NCI-H748 treated with DMSO at 0.1 percent for 48 hours (cell line): ENCODE measurements at regions not wholly inside any gene's neighbourhood (a gene's known extent, or its start where the extent isn't known, plus 50 kb on each side); places are given as distances from the start of the nearest gene placed in this dataset.

ENCODE experiments used
- DNase-seq: peaks from one replicate; lab custom pipeline; 2025; lab: John Stamatoyannopoulos, UW

DNA sequence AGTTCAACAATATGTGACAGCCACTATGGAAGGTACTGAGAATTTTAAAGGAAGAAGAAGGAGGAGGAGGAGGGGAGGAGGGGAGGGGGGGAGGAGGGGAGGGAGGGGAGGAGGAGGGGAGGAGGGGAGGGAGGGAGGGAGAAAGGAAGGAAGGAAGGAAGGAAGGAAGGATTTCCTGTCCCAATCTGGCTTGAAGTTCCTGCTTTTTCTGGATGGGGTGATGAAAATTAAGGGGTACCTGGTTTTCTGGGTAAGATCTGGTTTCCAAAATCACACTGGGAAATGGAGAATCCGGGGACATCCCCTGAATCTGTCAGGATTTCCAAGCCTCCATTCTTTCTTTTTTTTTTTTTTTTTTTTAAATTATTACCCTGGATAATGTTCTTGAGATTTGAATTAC lies 271.8 kb downstream of the MTX2 start:
- no peak for DNase-seq

DNA sequence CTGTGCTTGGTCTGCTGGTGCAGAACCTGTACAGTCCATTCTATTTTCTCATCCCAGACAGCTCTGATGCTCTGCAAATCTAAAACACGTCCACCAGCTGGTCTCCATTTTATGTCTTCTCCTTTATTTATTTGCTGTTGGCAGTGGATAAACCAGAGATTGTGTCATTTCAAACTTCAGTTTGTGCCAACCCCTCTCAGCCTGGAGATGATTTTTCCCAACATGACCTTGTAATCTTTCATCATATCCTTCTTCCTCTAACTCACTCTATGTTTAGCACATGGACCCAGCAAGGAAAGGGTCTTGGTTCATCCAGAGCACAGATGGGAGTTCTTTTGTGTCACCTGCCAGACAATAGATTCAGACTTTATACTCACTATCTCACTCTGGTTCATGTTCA lies 273.2 kb downstream of the MTX2 start:
- no peak for DNase-seq

DNA sequence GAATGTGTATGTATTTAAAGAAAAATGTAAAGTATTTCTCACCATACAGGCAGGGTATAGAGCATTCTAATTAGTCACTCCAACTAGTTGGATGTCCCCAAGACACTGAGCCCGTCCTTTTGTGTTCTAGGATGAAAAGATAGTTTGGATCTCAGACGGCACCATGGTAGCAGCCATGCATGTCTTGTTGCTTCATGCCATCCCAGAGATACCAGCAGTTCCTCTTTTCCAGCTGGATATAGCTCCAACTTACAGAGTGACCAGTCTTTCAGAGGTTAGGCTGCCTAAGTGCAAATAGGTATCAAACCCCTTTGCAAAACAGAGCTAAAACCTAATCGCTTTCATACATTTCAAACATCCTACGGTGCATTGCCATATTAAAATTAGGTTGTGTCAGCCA lies 275.3 kb downstream of the MTX2 start:
- DNase-seq = no peak

DNA sequence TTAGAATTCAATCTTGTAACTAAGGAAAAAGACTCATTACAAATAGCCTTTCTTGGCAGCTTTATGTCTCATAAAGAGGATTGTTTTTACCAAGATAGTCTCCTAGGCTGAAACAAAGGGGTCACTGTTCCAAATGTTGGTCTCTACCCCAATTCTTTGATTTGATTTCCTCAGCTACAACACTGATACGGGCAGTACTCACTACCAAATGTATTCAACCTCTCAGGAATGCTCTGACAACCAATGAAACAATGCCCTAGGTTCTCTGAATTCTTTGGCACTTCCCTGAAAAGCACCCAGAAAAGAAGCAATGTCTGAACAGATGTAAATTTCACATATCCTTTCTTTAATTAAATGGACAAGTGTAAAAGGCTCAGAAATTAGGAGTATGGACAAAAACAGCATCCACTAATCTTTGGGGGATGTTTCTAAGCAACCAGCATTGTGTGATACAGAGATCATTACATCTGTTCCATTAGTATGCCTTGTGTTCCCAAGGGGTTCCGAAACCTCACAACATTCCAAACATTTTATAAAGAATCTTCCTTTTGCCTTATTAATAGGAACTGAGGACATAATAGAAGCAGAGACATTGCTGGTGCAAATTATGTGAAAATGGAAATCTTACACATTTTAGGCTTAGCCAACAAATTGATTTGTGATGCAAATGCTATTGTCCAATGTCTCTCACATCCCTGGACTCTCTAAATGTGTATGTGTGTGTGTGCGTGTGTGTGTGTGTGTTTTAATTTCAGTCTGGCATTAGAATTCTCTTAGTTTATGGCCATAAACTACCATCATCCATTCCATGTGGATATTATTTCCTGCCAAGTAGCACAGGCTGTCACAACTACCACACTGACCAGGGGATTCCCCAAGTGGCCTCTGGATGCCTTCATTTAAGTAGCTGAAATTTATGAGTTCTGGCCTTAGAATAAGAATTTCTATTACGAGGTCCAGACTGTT lies 276.0 kb downstream of the MTX2 start:
- DNase-seq = no peak

DNA sequence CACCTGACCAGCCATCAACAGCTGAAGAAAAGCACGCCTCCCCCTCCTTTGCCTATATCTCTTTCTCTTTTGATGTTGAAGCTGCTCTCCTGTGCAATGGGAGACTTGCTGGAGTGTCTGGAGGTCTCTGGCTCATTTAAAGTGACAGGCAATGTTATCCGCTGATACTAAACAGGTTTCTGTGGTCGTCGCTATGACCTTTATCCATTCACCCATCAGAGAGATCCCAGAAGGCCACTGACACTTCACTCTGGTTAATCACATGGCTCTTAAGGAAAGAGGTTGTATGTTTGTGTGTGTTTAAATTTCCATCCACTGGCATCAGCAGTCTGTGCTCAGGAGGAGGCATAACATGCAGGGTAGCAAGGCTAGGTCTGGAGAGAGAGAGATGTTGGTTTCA lies 277.3 kb downstream of the MTX2 start:
- no peak for DNase-seq

DNA sequence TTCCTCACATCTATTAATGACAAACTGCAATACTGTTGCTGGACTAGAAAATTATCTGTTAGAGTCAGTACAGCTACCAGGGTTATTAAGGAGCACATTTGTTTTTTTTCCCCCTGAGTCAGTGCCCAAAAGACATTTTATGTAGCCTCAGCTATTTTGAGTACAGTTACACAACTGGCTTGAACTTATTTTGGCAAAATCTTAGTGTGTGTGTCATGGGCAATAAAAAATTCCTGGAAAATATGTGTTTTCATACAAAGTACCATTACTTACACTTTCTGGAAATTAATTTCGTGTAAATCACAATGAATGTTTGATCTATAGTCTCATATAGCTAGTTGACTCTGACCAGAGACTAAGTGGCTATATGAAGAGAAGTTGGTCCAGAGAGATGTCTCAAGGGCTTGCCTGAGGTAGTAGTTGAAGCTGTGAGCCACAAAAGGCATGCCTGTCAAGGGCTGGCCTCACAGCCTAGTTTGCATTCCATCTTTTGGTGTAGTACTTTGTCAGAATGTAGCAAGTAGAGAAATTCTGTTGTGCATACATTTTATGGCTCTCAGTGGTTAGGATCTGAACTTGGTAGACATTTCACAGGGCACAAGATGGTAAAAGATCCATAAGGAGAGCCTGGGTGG lies 283.4 kb downstream of the MTX2 start:
- DNase-seq = no peak

DNA sequence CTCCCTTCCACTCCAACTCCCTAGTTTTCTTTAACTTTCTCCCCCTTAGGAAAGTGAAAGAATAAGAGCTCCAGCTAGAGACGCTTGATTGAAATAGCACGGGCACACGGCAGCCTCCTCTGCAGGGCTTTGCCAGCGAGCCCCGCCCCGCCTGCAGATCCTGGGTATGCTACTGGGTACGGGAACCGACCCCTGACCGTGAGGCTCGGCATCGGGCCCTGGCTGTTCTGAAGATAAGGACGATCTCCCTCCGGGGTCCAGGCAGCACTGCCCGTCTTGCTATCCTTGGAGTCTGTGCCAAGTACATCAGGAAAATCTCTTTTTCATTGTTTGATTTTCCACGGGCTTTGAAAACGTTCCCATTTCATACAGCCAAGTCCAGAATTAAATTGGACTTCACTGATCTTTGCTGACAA lies 284.5 kb downstream of the MTX2 start:
- peak; percentile 81 for DNase-seq

DNA sequence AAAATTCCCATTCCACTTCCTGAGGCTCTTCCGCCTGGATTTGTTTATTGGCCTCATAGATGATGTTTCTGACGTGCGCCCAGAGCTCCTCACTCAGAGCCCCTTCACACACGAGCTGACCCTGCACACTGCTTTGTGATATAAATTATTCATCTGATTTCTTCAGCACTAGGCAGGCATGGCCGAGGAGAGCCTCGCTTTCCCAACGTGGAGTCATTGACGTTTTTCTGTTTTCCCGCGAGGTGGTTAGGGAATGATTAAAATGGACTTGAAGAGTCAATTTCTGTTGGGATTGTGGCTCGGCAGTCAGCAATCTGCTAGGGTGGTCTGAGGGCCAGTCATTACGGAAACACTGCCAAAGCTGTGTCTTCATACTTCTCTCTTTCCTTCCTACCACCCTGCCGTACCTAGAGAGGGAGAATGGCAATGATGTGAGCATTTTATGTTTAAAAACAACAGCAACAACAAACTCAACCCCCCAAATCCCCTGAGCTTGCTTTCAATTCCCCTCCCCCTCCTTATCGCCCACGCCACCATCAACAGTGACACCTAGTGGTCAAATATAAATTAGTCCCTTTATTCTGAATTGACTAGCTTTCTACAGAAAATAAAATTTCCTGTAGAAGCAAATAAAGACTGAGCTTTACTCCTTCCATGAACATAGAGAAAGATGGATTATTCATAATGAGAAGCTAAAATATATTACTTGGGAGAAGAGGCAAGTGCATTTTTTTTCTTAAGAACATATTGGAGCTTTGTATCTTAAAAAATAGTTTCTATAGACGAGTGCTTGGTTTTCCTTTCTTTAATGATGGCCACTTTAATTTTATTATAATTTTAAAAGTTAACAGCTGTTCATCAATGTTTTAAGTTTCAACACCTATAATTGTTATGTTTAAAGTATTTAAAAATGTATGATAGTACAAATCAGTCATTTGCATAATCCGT lies 285.1 kb downstream of the MTX2 start:
- peak; percentile 91 for DNase-seq

DNA sequence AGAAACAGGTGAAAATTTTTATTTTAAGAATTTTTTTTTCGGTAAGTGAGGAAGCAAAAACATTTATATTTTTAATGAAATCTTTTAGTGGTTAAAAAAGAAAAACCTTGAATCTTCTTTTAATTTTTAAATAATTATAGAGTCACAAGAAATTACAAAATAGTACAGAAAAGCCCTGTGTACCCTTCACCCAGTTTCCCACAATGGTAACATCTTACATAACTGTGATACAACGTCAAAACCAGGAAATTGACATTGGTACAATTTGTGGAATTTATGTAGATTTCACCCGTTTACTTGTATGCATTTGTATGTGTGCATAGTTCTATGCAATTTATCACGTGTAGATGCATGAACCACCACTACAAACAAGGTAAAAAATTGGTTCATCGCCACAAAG lies 285.9 kb downstream of the MTX2 start:
- DNase-seq = no peak

DNA sequence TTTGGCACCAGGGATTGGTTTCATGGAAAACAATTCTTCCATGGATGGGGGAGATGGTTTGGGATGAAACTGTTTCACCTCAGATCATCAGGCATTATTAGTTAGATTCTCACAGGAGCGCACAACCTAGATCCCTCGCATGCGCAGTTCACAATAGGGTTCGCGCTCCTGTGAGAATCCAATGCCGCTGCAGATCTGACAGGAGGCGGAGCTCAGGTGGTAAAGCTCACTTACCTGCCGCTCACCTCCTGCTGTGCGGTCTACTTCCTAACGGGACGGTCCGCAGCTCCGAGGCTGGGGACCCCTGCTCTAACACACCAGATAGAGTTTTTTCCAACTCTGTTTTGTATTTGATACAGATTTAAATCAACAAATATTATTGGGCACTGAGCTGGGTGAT lies 286.5 kb downstream of the MTX2 start:
- DNase-seq = peak; percentile 18

DNA sequence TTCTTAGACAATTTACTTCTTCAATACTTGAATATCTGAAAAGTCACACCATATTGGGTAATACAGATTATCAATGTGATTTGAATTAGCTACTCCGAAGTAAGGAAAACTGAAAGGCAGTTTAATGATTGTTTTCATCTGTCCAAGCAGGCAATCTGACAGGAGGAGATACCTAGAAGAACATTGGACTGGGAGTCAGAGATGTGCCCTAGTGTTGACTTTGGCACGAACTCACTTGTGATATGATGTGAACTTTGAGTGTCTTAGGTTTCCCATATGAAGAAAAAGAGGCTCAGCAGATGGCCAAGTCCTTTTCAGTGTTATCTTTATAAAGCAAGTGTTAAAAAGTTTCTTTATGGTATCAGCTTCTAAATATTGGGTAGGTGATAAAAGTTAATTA lies 287.1 kb downstream of the MTX2 start:
- no peak for DNase-seq

DNA sequence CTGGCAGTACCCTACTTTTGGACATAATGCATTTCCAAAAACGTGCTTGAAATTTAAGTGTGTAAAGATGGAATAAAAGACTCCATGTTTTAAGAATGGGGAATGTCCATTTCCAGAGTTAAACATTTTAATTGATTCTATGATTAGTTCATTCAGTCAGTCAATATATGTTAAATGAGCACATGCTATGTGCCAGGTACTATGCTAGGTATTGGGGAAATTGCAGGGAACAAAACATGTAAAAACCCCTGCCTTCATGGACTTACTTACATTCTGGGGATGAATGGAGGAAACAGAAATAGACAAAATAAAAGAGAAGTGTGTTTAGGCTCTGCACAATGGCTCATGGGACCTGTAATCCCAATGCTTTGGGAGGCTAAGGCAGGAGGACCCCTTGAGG lies 288.6 kb downstream of the MTX2 start:
- DNase-seq = no peak

DNA sequence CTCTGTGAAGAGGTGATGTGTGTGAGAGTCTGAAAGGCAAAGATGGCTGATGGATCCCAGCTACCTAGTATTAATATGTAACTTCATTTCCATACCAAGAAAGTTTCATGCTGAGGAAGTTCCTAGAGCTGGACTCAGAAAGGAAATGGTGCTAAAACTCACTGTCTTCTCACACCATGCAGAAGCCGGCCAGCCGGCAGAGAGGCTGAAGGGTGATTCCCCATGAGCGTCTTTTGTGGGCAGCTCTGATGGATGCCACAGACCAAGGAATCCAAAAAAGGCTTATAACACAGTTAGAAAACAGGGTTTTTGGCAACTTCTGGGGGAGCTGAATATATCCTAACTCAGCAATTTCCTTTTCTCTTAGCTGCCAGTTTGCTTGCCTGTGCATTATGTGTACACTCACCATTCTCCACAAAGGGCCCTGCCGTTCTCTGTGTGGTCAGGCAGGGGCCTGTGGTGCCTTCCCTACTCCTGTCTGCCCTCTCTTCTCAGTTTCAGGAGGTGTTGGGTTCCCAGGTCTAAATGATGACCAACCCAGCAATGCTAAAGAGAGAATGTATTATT lies 289.4 kb downstream of the MTX2 start:
- DNase-seq = no peak

DNA sequence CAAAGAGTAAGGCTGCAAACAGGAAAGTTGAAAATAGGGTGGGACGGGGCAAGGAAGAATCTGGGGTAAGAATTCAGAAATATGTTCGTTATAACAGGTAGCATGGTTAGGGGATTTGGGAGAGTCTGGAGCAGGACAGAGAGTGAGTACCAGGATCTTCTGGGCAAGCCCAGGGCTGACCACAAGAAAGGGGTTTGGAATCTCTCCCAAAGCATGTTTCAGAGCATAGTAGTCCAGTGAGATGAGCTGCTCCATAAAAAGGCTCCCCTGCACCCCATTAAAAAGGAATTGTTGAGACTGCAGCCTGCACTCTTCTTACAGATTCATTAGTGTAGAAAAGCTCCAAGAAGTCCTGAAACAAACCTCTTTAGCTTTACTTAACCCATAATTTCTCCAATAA lies 291.1 kb downstream of the MTX2 start:
- no peak for DNase-seq

DNA sequence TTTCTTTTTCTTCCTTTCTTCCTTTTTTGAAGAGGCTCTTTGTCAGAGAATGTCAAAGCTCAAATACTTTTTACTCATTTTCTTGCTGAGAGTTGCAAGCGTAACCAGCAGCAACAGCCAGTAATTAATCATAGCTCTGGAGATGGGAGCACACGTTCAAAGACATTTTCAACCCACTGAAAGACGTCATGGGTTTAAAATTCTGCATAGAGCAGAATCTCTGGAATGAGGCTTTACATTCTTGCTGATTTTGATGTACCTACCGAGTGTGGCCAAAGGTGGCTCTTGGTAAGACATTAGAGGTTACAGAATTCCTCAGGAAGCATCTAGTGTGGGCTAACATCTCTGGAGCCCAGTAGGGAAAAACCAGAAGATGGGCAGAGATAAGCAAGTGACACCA lies 292.5 kb downstream of the MTX2 start:
- DNase-seq = no peak

DNA sequence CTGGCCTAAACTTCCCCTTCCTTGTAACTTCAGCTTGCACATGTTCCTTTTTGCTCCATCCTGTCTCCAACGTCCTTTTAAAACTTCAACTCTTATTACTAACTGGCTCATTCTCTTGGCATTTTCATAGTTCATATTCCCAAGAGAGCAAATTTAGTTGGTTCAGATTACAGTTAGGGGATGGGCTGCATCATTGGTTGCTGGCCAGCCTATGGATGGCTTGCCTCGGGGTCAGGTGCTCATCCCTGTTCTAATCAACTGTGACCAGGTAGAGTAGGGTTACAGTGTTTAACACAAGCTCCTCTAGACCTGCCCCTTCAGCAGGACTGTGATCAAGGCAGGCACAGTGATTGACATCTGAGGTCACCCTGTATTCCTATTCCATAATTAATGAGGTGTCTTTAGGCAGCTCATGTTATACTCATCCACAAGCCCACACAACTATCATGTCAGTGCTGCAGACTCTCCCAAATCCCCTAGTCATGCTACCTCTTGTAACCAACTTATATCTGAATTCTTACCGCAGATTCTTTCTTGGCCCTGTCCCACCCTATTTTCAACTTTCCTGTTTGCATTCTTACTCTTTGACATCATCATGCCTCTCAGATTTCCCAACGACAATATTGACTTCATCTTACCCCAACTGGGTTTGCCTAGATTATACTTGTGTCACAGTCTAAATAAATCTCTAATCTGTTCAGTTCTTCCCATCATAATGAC lies 293.3 kb downstream of the MTX2 start:
- DNase-seq = no peak

DNA sequence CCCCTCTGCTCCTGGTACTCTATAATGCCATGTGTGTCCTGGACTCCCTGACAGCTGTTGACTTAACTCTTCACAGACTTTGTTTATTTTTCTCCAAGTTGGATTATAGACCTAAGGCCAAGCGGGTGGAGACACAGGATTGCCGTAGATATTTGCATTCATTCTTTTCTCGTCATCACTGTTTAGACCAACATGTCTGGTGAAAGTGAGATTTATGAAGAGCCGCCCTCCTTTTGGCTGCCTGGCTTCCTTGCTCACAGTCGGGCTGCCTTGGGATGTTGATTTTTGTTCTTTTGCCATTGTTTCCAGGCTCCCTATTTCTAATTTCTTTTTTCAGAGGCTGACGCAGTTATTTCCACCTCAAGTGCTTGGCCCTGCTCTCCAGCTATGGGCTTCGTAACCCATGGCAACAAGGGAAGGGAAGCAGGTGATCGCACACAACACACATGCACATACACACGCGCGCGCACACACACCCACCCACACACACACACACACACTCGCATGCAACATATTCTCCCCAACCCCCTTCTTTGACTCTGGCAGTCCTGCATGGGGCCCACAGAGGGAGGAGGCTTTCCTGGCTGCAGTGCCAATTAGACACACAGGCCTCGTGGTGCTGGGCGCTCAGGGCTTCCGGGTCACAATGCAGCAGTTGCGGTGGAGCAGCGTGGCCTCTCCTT lies 296.5 kb downstream of the MTX2 start:
- DNase-seq = peak; percentile 81

DNA sequence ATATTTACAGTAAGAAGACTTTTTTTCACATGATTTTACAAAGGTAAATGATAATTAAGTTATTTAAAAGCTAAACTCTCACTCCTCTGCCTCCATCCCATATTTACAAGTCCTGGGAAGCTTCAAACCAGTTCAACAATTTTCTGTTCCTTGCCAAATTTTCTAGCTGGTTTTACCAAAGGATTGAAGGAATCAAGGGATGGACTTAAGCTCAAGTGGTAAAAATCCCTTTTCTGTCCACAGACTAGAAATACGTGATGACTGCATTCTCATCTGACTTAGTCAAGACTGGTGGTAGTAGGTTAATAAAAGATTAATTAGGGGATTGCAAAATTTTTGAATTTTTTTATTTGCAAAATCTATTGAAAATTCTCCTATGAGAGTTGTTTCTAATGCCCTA lies 297.3 kb downstream of the MTX2 start:
- no peak for DNase-seq

DNA sequence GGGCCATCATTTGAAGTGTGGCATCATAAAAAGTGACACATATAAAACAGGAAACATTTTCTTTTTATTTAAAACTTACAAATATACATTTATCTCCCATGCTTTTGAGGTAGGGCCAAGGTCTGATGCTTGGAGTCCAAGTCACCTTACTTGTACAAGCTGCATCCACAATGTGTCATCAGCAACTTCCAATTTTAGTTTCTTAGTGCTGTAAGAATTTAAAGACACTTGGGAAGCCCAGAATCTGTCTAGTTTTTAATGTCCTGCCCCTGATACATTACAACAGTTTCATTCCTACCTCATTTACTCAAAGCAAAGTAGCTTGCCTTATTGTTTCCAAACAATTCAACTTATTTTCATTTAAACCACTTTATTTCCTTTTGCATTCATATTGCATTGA lies 297.7 kb downstream of the MTX2 start:
- DNase-seq = no peak

DNA sequence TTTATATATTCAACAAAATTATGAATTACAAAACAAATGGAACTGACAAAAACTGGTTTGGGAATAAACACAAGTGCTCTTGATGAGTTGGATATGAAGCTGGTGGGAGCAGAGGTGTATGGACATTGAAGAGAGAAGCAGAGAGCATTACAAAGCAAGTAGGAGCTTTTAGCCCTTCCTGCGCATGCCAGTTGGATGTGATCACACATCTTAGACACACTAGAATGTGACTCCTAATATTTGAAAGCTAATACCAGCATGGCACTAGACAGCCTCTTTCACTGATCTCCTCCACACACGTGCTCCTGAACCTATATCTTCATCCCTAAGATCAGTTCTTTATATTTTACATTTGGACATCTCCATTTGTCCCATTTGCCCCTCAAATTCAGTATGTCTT lies 298.1 kb downstream of the MTX2 start:
- no peak for DNase-seq

DNA sequence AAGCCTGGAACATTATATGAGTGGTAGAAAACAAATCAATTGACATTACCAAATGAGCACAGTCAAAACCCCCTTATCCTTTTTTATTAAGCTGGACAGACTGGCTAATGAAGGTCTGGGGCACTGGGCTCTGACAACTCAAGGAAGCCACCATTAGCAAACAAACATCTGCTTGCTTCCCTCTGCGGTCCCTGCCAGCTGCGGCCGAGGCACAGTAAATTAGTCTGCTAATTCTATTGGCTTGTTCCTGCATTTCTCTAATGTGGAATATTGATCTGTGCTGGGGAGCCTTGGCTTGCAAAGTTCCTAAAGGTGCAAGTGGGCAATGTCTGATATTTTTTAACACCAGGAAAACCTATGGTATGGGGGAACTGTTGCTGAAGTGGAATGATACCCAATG lies 300.3 kb downstream of the MTX2 start:
- no peak for DNase-seq
